SJSA1 (cell line): ENCODE measurements at regions not wholly inside any gene's neighbourhood (a gene's known extent, or its start where the extent isn't known, plus 50 kb on each side); places are given as distances from the start of the nearest gene placed in this dataset.
A peak's percentile ranks its signal among the peaks of the same experiment; 100 is the strongest.

Experiments
- DNase-seq, 2 experiments: peaks; one replicate each; pipeline ENCODE4 v3.0.0-alpha.2; 2015 to 2020; ENCODE audit warnings: low spot score in 2 of 2, low read depth in 1 of 2
- H3K27ac ChIP-seq: fragments of 250-450 bp; sonication (Bioruptor Pico); 2 replicates; pipeline ENCODE4 v1.5.1; 2020; ENCODE audit warnings: mild to moderate bottlenecking, moderate library complexity
- H3K27me3 ChIP-seq: fragments of 250-450 bp; sonication (Bioruptor Pico); replicated peaks from 2 replicates; pipeline ENCODE4 v1.5.1; 2020; ENCODE audit warnings: mild to moderate bottlenecking, moderate library complexity
- H3K36me3 ChIP-seq: fragments of 250-450 bp; sonication (Bioruptor Pico); 2 replicates; pipeline ENCODE4 v1.5.1; 2020; ENCODE audit warnings: mild to moderate bottlenecking
- H3K4me1 ChIP-seq: fragments of 250-450 bp; sonication (Bioruptor Pico); replicated peaks from 2 replicates; pipeline ENCODE4 v1.6.1; 2021; ENCODE audit warnings: mild to moderate bottlenecking
- H3K4me3 ChIP-seq: fragments of 250-450 bp; sonication (Bioruptor Pico); 2 replicates; pipeline ENCODE4 v1.5.1; 2020; ENCODE audit warnings: mild to moderate bottlenecking
- H3K9me3 ChIP-seq: fragments of 250-450 bp; sonication (Bioruptor Pico); replicated peaks from 2 replicates; pipeline ENCODE4 v1.5.1; 2020; ENCODE audit warnings: mild to moderate bottlenecking

DNA sequence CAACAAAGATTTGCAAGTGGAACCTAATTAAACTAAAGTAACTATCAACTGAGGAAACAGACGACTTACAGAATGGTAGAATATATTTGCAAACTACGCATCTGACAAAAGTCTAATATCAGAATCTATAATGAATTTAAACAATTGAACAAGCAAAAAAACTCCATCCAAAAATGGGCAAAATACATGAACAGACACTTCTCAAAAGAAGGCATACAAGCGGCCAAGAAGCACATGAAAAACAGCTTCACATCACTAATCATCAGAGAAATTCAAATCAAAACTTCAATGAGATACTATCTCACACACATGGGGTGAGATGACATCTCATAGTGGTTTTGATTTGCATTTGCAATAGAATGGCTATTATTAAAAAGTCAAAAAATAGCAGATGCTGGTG is 128.6 kb downstream of the POLR2M start:
- peaks cover 18% of the 10 kb centered on the region for H3K27me3 ChIP-seq
- H3K36me3 ChIP-seq: no peaks in the 10 kb centered on the region
- H3K4me3 ChIP-seq: no peak overlapping the region
- no peaks in the 10 kb centered on the region for H3K9me3 ChIP-seq
- H3K4me1 ChIP-seq: no peaks in the 10 kb centered on the region
- DNase-seq: no peak
- no peak overlapping the region for H3K27ac ChIP-seq

DNA sequence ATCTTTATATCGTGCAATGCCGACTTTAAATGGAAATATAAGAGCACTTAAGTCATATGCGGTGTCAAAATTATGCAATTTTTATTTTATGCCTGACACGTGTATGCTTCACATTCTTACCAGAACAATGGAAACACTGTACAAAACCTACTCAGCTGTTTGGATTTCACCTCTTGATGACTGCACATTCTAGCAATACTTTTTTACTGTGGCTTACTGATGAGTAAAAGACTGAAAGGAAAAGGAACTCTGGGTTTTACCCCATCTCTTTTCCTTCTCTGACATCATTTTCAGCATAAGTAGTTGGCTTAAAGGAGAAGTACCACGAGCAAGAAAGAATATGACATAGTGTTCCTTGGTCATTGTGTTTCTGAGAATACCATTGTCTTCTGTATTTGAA is 142.8 kb downstream of the POLR2M start:
- Histone ChIP-seq H3K4me1 (no peaks in the 10 kb centered on the region), H3K27ac (no peak overlapping the region), H3K36me3 (no peaks in the 10 kb centered on the region), H3K4me3 (no peak overlapping the region), H3K9me3 (no peaks in the 10 kb centered on the region), H3K27me3 (peaks cover 14% of the 10 kb centered on the region)
- no peak for DNase-seq

DNA sequence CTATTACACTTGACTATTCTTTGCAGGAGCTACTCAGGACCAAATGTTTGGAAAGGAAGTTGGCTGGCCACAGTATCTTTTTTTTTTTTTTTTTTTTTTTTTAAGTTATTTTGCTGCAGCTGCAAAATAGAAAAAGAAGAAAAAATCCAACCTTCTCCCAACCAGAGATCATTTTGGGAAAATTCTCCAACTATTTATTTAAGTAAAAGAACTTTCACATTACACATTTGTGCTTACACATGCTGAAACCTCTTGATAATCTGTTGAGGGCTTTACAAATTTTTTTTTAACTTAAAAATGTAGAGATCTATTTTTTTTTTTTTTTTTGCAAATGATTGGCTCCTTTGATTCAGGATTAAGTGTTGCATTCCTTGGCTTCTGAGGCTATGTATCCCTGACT is 148.0 kb downstream of the POLR2M start:
- no peak overlapping the region for H3K4me3 ChIP-seq
- H3K27me3 ChIP-seq: peaks cover 18% of the 10 kb centered on the region
- H3K9me3 ChIP-seq: no peaks in the 10 kb centered on the region
- no peaks in the 10 kb centered on the region for H3K36me3 ChIP-seq
- H3K4me1 ChIP-seq: no peaks in the 10 kb centered on the region
- no peak overlapping the region for H3K27ac ChIP-seq
- no peak for DNase-seq

DNA sequence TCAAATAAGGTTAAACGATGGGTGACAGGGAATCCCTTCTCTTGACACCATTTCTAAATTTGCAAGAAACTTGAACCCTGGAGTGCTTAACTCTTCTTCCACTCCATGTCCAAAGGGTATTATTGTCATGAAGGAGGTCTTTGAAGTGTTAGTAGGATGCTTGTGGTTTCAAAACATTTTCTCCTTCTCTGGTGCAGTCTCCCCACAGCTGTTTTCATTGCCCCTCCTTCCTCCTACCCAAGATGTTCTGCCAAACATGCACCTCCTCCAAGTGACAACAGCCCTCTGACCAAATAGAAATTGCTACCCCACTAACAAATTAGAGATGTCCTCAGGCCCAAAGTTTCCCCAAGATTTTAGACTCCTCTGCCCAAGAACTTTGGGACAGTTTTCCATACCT is 151.4 kb downstream of the POLR2M start:
- Histone ChIP-seq H3K4me3 (no peak overlapping the region), H3K9me3 (no peaks in the 10 kb centered on the region), H3K36me3 (no peaks in the 10 kb centered on the region), H3K4me1 (no peaks in the 10 kb centered on the region), H3K27ac (no peak overlapping the region), H3K27me3 (peaks cover 9% of the 10 kb centered on the region)
- no peak for DNase-seq

DNA sequence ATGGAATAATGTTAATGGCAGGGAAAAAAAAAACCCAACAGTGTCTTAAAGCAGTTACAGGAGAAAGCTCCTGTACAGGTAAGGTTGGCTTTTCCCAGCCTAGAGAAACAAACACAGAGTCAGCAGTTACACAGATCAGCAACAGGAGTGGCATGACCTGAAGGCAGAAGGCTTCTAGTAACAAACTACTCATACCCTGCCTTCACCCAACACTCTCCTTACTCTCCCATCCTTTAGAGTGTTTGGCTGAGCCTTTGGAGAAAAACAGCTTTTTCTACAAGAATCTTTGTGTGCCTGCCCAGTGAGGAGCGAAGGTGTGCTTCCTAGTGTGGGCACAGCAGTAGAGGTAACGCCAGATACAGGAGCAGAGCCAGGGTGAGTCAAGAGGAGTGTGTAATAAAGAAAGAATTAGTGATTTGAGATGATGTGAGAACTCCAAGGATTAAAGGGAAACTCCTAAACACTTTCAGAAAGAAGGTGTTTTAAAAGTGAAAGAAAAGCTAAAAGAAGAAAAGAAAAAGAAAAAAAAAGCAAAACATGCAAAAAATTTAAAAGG is 152.7 kb downstream of the POLR2M start:
- H3K27ac ChIP-seq: no peak overlapping the region
- no peaks in the 10 kb centered on the region for H3K4me1 ChIP-seq
- H3K36me3 ChIP-seq: no peaks in the 10 kb centered on the region

DNA sequence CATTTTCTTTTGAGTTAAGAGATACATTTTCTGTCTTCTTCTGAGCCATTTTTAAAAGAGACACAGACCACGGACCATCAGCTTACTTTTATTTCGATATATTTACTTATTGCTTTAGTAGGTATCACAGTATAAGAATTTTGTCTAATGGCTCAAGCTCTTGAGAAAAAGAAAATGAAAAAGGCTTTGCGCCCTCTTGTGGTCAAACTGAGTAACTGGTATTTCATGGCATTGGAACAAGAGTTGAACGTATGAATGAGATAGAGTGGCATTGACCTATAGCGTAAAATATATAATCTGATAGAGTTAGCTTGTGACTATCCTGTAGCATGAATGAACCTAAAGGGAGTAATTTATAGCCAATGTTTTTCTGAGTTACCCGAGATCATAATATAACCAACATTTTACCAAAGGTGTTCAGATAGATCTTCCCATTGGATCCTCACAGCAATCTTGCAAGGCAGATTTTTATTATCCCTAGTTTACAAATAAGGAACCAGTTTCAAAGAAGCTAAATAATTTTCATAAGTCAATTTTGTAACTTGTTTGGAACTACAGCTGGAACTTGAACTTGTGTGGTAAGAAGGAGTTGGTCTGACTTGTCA is 154.6 kb downstream of the POLR2M start:
- DNase-seq: peak in 1 of 2 experiments; percentile 45
- no peaks in the 10 kb centered on the region for H3K9me3 ChIP-seq

More for the DNA sequence above, 152.7 kb downstream of the POLR2M start:
- DNase-seq: no peak
- H3K9me3 ChIP-seq: no peaks in the 10 kb centered on the region
- peaks cover 9% of the 10 kb centered on the region for H3K27me3 ChIP-seq
- no peak overlapping the region for H3K4me3 ChIP-seq

DNA sequence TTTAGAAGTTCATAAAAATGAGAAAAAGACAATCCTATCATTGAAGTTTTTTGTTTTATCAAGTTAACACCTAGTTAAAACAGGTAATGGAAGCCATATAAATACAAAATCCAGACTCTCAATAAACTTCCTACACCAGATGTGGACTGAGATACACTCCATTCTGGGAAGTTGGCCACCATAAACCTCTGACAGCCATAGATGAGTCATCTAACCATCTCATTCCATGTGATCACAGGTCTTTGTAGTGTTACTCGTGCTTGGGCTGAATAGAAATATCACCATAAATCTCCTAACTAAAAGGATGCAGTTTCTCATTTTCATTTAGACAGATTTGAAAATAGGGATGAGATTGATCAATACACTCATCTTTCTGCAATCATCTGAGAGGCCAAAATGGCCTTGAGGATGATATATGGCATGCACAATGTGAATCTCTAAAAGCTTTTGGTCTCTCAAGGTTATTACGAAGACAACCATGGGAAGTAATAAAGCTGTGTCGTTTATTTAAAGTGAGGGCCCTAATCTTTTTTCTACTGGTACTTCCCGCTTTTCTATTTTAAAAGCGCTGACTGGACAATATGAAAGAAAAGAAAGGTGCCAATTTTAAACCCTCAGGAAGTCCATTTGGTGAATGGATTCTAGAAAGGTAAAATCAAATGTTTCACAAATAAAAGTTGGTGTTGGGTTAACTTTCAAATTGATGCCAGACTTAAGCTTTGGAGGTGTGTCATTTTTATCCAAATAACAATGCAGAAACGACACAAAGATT is 155.5 kb downstream of the POLR2M start:
- H3K27ac ChIP-seq: no peak overlapping the region
- no peak overlapping the region for H3K4me3 ChIP-seq
- H3K36me3 ChIP-seq: no peaks in the 10 kb centered on the region
- no peak for DNase-seq
- H3K9me3 ChIP-seq: no peaks in the 10 kb centered on the region
- H3K27me3 ChIP-seq: peaks cover 9% of the 10 kb centered on the region
- H3K4me1 ChIP-seq: no peaks in the 10 kb centered on the region

More for the DNA sequence above, 154.6 kb downstream of the POLR2M start:
- H3K4me3 ChIP-seq: no peak overlapping the region
- peaks cover 9% of the 10 kb centered on the region for H3K27me3 ChIP-seq
- H3K36me3 ChIP-seq: no peaks in the 10 kb centered on the region
- no peak overlapping the region for H3K27ac ChIP-seq
- H3K4me1 ChIP-seq: no peaks in the 10 kb centered on the region

DNA sequence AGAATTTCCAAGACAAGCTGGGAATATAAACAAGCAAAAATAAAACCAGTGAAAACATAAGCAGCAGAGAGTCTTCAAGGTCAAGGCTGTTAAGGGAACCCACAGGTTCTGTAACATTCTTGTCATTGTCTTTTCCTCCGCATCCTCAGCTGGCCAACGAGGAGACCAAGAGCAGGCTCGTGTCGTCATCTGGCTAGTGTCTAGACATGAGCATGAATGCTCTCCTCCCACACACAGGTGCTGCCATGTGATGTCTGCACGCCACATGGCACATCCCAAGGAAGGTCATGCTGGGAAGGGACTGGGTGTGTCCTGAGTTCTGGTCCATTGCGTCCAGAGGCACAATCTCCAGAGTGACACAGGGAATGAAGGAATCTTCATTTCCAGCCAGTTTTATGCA is 156.2 kb downstream of the POLR2M start:
- Histone ChIP-seq H3K9me3 (no peaks in the 10 kb centered on the region), H3K4me3 (no peak overlapping the region), H3K27ac (no peak overlapping the region), H3K36me3 (no peaks in the 10 kb centered on the region), H3K4me1 (no peaks in the 10 kb centered on the region), H3K27me3 (peaks cover 3% of the 10 kb centered on the region)
- no peak for DNase-seq

DNA sequence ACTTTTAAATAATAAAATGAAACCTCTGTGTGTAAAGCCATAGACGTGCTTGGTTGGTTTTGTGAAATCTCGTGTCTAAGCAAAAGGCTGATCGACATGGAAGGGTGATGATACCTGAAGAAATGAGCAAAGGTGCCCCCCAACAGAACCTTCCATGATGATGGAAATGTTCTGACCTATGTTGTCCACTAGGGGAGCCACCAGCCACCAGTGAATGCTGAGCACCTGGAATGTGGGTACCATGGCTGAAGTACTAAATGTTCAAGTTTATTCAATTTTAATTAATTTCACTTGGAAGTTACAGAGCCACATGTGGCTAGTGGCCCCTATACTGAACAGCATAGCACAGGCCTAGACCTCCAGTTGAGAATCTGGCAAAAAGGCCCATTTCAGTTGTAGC is 158.8 kb downstream of the POLR2M start:
- Histone ChIP-seq H3K9me3 (no peaks in the 10 kb centered on the region), H3K27ac (no peak overlapping the region), H3K4me3 (no peak overlapping the region), H3K36me3 (no peaks in the 10 kb centered on the region), H3K4me1 (no peaks in the 10 kb centered on the region), H3K27me3 (no peaks in the 10 kb centered on the region)
- DNase-seq: no peak

DNA sequence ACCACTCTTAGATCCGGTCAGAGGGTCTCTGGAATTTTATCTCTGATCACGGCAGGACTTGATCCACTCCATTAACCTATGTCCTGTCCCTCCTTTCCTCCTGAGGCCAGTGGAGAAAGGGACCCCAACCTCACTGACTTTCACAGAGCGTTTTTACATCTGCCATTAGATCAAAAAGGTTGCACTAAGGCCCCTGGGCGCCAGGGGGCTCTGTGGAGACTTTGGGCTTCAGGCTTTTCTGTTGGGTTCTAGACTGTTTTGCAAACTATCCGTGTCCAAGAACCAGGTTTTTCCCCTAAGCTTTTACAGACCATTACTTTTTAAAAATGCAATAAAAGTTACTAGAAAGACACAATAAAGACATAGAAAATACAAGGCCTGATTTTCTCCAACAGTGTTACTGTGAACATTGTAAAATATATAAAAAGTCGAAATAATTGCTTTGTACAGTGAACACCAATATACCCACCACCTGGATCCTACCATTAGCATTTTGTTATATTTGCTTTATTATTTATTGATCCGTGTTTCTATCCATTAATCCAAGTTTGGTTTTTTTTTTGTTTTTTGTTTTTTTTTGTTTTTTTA is 159.7 kb downstream of the POLR2M start:
- peak; percentile 48 to 52 for DNase-seq
- H3K27ac ChIP-seq: no peak overlapping the region
- no peaks in the 10 kb centered on the region for H3K36me3 ChIP-seq
- H3K27me3 ChIP-seq: no peaks in the 10 kb centered on the region
- H3K4me3 ChIP-seq: no peak overlapping the region
- no peaks in the 10 kb centered on the region for H3K9me3 ChIP-seq
- no peaks in the 10 kb centered on the region for H3K4me1 ChIP-seq

DNA sequence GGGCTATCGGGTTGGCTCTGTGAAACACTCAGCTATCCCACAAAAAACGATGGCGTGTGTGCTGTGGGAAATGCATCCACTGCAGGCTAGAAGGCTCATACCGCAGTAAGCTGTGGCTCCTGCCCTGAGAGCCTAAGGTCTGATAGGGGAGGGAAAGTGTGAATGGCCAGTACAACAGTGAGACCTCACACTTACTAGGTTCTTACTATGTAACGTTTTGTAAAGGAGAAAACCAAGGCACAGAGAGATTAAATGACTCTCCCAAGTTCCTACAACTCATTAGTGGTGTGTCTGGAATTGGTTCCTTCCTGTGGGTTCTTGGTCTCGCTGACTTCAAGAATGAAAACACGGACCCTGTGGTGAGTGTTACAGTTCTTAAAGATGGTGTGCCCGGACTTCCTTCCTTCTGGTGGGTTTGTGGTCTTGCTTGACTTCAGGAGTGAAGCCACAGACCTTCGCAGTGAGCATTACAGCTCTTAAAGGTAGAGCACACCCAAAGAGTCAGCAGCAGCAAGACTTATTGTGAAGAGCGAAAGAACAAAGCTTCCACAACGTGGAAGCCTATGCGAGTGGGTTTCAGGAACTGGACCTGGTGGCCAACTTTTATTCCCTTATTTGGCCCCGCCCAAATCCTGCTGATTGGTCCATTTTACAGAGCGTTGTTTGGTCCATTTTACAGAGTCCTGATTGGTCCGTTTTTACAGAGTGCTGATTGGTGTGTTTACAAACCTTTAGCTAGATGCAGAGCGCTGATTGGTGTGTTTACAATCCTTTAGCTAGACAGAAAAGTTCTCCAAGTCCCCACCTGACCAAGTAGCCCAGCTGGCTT is 161.7 kb downstream of the POLR2M start:
- Histone ChIP-seq H3K4me1 (peaks cover 10% of the 10 kb centered on the region), H3K36me3 (no peaks in the 10 kb centered on the region), H3K4me3 (no peak overlapping the region), H3K27me3 (no peaks in the 10 kb centered on the region), H3K27ac (no peak overlapping the region), H3K9me3 (no peaks in the 10 kb centered on the region)
- DNase-seq: no peak

DNA sequence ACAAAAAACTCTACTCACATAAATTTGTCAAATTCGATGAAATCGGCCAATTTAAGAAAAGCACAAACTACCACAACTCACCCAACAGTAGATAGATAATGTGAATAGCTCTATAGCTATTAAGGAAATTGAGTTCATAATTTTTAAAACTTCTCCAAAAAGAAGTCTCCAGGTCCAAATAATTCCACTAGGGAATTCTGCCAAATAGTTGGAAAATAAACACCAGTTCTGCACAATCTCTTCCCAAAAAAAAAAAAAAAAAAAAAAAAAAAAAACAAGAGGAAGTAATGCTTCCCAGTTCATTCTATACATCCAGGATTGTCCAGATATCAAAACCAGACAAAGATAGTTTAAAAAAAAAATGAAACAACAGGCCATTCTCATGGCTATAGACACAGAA is 164.2 kb downstream of the POLR2M start:
- no peaks in the 10 kb centered on the region; the same call in 1 of the 2 replicates for H3K9me3 ChIP-seq
- no peak for DNase-seq

DNA sequence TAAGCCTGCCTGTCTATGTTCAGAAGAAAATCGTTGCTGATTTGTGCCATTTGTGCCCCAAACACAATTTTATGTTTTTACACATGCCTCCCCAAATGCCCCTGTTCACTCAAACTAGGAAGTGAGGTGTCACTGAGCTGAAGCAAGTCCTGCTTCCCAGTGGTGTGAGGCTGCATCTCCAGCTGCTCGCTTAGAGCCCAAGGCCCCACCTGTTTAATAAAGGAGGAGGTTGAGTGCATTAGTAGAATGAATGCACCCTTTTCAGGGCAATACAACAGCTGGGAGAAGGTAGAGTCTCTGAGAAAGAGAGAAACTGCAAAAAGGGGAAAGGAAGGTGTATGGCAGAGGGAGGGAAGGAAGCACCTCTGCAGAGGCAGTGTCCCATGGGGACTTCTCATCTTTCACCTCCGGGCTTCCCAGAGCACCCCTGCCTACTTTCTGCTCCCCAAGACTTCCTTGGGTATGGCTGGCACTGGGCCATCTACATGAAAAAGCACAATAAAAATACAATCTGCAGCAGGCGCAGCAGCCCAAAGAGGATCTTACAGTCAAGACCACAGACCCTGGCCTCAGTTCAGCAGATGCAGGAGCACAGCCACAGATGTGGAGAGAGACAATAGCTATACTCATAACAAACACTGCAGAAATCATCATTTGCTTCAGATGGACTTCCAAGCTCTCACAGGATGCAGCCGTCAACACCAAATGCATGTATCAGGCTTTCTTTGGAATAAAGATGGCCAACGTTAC is 165.9 kb downstream of the POLR2M start:
- no peak overlapping the region for H3K4me3 ChIP-seq
- H3K27me3 ChIP-seq: no peaks in the 10 kb centered on the region
- H3K9me3 ChIP-seq: no peaks in the 10 kb centered on the region; the same call in 1 of the 2 replicates
- peaks cover 28% of the 10 kb centered on the region for H3K4me1 ChIP-seq
- no peak for DNase-seq
- no peaks in the 10 kb centered on the region for H3K36me3 ChIP-seq
- peak overlapping the region; percentile 82; the same call in 1 of the 2 replicates for H3K27ac ChIP-seq

More for the DNA sequence above, 164.2 kb downstream of the POLR2M start:
- H3K36me3 ChIP-seq: no peaks in the 10 kb centered on the region
- H3K27me3 ChIP-seq: no peaks in the 10 kb centered on the region
- H3K4me1 ChIP-seq: peaks cover 28% of the 10 kb centered on the region
- H3K4me3 ChIP-seq: no peak overlapping the region
- no peak overlapping the region for H3K27ac ChIP-seq
